Mesodermal cell (in vitro differentiated cells): ENCODE measurements at regions not wholly inside any gene's neighbourhood (a gene's known extent, or its start where the extent isn't known, plus 50 kb on each side); places are given as distances from the start of the nearest gene placed in this dataset.
A peak's percentile ranks its signal among the peaks of the same experiment; 100 is the strongest.

Experiments
- H3K27ac ChIP-seq: 2 replicates; pipeline ENCODE4 v1.7.0; 2013; ENCODE audit warnings: mild to moderate bottlenecking, low read depth, low read length, moderate library complexity; ENCODE audit not compliant: severe bottlenecking
- H3K36me3 ChIP-seq: 2 replicates; pipeline ENCODE4 v1.7.1; 2013; ENCODE audit warnings: mild to moderate bottlenecking, low read length, moderate library complexity; ENCODE audit not compliant: control insufficient read depth, insufficient read depth
- H3K4me1 ChIP-seq: one replicate; pipeline ENCODE4 v1.7.1; 2013; ENCODE audit warnings: mild to moderate bottlenecking, low read length; ENCODE audit not compliant: insufficient read depth, control insufficient read depth, poor library complexity, severe bottlenecking
- H3K4me3 ChIP-seq: 2 replicates; pipeline ENCODE4 v1.7.0; 2013; ENCODE audit warnings: low read length, control low read depth, mild to moderate bottlenecking; ENCODE audit not compliant: insufficient read depth, poor library complexity, severe bottlenecking; ENCODE audit errors: extremely low read depth
- H3K9me3 ChIP-seq: 2 replicates; pipeline ENCODE4 v1.7.1; 2013; ENCODE audit warnings: mild to moderate bottlenecking, low read length, moderate library complexity; ENCODE audit not compliant: control insufficient read depth
- WGBS, 2 experiments: methylation state at CpG; one replicate each; pipeline ENCODE4 v1.1.5; 2013; ENCODE audit warnings: missing lambda C conversion rate in 2 of 2; ENCODE audit not compliant: insufficient coverage in 2 of 2; 5-methylcytosine and 5-hydroxymethylcytosine counted together

DNA sequence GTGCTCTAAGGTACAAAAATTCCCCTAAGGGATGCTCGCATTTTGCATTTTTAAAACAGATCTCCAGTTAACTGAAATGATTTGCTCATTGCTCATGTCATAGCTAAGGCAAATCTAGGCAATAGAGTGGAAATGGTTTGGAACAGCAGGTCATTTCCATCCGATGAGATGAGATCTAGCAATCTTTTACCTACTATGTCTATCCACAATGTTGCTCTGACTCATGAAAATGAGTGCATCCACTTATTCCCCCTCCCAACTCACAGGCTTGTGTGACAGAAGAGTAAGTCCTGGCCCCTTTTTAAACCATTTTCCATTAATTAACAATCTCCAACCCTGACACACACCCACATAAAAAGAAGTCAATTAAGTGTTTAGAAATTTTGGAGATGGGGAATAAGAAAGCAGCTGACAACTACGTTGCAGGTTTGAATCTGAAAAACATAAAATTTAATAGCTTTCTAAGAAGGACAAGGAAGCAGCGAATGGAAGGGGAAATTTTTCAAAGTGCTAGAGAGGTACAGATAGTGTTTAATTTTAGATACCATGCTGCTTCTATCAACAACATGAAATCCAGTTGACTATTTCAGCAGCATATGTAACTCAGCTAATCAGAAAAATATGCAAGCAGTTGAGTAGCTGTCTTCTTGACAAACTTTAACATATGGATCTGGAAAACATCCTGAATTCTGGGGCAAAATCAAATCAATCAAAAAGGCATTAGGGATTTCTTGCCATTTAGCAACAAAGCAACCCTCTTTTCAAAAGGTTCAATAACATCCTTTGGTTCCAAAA is 112.0 kb downstream of the TMCO5A start:
- H3K27ac ChIP-seq = no peak overlapping the region
- H3K4me1 ChIP-seq = peaks cover 27% of the 10 kb centered on the region
- H3K4me3 ChIP-seq = no peak overlapping the region
- H3K36me3 ChIP-seq = no peaks in the 10 kb centered on the region
- H3K9me3 ChIP-seq = no peaks in the 10 kb centered on the region
- 88 to 100% methylated on average over 3 to 4 of the region's 4 CpGs for WGBS, 2 experiments

DNA sequence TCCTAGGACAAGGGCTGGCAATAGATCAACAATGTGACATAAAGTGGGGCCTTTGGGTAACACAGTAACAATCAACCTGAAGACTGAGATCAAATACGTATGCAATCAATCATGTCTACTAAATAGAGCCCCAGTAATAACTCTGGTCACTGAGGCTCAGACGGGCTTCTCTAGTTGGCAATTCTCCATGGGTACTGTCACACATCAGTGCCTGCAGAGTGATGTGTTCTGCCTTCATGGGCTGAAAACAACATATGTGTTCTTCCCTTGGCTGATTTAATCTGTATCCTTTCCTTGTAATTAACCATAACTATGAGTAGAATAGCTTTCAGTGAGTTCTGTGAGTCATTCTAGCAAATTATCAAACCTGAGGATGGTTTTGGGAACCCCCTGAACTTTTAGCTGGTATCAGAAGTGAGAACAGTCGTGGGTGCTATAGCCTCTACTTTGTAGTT is 113.6 kb downstream of the TMCO5A start:
- Histone ChIP-seq H3K4me3 (no peak overlapping the region), H3K27ac (no peak overlapping the region), H3K9me3 (no peaks in the 10 kb centered on the region), H3K36me3 (no peaks in the 10 kb centered on the region), H3K4me1 (peaks cover 14% of the 10 kb centered on the region)
- WGBS, 2 experiments = 80 to 94% methylated on average over 2 of the region's 3 CpGs

DNA sequence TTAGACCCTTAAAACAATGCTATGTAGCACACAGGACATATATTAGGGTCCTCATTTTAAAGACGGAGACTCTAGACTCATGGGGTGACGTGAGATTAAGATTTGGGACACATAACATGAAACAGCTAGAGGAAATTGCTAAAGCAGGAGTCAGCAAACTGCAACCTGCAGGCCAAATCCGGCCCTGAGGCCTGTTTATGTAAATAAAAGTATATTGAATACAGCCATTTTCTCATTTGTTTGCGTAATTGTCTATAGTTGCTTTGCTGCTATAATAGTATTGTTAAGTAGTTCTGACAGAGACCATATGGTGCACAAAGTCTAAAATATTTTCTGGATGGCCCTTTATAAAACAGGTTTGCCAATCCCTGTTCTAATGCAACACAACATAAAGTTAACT is 115.5 kb downstream of the TMCO5A start:
- H3K27ac ChIP-seq = peak overlapping the region; percentile 20
- no peak overlapping the region for H3K4me3 ChIP-seq
- no peaks in the 10 kb centered on the region for H3K9me3 ChIP-seq
- H3K36me3 ChIP-seq = no peaks in the 10 kb centered on the region
- WGBS, 2 experiments = 75 to 83% methylated on average over 2 of the region's 4 CpGs
- peaks cover 14% of the 10 kb centered on the region for H3K4me1 ChIP-seq

DNA sequence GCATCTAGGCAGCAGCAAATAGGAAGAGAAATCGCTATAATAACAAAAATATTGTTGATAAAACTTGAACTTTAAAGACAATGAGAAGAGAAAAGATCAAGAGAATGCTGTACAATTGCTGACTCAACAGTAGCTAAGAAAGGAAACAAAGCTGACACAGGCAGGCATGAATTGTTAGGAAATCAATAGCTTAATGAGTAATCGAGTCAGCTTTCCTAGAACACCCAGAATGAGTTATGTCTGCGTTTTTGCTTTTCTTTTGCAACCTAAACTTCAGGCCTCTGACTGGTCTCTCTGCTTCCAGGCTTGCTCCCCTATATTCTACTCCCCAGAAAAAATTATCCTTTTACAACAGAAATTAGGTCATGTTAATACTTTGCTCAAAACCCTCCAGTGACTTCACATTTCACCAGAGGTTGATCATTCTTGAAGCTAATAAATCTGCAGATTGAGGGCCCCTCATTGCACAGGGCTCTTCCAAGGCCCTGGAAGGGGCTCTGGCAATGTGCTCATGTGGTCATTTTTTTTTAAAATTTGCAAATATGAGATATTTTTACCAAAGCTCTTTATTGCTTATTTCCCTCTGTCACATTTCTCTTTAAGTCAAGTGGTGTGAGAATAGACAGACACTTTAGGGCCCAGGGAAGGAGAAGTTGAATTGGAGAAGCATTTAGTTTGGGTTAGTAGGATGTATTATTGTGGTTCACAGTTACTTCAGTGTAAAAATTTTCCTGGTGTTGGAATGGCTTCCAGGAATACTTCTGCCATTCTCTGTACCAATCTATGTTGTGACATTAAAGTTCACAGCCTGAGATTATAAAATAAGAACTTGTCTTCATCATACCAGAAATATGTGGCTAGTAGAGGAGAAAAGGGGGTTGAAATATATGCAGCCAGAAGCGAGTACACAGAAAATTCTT is 116.3 kb downstream of the TMCO5A start:
- Histone ChIP-seq H3K4me3 (no peak overlapping the region), H3K36me3 (no peaks in the 10 kb centered on the region), H3K4me1 (peaks cover 17% of the 10 kb centered on the region), H3K9me3 (no peaks in the 10 kb centered on the region), H3K27ac (peak overlapping the region; percentile 20)
- 42 to 58% methylated on average over 2 of the region's 4 CpGs for WGBS, 2 experiments

DNA sequence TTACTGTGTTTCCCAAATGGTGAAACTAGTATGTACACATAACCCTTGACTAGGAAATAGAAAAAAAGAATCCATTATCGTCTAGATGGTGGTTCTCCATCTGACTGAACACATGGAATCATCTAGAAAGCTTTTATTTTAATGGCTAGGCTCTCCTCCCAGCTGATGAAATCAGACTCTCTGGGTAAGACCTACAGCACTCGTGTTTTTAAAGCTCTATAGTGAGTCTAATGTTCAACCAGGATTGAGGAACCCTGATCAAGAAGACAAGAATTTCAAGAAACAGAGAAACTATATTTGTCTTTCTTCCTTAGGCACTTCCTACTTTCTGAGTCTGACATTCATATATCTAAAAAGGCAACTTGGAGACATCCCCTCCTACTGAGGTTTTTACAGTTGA is 118.8 kb downstream of the TMCO5A start:
- no peak overlapping the region for H3K27ac ChIP-seq
- no peaks in the 10 kb centered on the region for H3K36me3 ChIP-seq
- 92 to 100% methylated on average over 1 to 2 of the region's 2 CpGs for WGBS, 2 experiments
- peaks cover 17% of the 10 kb centered on the region for H3K4me1 ChIP-seq
- no peaks in the 10 kb centered on the region for H3K9me3 ChIP-seq
- H3K4me3 ChIP-seq = no peak overlapping the region

DNA sequence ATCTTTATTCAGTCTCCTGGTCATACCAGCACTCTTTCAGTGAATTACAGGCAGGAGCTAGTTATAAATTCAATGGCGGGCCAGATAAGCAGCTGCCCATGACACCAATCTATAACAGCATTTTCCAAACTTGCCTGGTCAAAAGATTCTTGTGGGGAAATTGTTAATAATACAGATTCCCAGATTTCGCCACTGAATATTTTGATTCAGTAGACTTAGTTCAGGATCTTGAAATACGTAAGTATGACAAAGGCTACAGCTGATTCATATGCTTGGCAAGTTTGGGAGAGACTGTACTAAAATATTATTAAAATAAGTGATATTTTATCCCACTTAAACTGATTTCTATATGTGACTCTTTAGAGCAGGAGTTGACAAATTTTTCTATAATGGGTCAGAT is 119.3 kb downstream of the TMCO5A start:
- no peaks in the 10 kb centered on the region for H3K9me3 ChIP-seq
- no peak overlapping the region for H3K4me3 ChIP-seq
- H3K27ac ChIP-seq = no peak overlapping the region
- WGBS, 2 experiments = 94% methylated on average over 2 of the region's 3 CpGs; no CpG with 5 or more reads in 1 of the 2 experiments
- no peaks in the 10 kb centered on the region for H3K36me3 ChIP-seq
- H3K4me1 ChIP-seq = peaks cover 19% of the 10 kb centered on the region

DNA sequence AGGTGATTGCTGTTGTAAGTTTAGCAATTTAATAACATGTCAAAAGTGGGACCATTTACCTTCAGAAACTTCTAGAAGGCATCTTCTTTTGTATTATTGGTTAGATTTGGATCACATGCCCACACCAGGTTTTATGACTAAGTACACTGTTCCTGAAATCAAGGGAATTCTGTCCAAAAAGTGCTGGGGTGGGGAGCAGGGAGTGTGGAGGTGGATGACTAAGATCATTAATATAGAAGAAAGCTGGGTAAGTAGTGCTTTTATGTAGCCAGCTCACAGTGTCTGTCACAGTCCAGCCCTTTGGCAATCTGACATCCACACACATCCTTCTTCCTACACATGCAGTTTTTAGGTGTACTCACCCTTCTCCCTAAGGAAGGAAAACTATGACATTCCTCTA is 120.0 kb downstream of the TMCO5A start:
- no peaks in the 10 kb centered on the region for H3K9me3 ChIP-seq
- no peak overlapping the region for H3K27ac ChIP-seq
- H3K36me3 ChIP-seq = no peaks in the 10 kb centered on the region
- no peak overlapping the region for H3K4me3 ChIP-seq
- peaks cover 20% of the 10 kb centered on the region for H3K4me1 ChIP-seq

DNA sequence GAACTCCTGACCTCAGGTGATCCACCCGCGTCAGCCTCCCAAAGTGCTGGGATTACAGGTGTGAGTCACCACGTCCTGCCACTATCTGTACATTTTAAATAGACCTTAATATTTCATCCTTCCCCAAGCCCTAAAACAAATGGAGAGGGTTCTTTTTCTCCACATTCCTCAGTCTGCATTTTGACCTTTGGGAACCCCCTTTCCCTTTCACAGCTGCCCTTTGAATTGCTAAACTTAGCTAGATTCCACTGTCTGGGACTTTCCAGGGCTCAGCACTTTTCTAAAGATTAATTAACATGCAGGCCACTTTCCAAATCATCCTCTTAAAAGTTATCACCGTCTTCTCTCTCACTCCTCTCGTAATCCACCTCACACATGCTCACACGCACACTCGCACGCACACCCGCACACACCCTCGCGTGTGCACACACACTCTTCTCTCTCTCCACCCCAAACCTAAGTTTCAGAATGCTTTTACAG is 124.2 kb downstream of the TMCO5A start:
- no peaks in the 10 kb centered on the region for H3K36me3 ChIP-seq
- no peaks in the 10 kb centered on the region for H3K9me3 ChIP-seq
- peaks cover 8% of the 10 kb centered on the region for H3K4me1 ChIP-seq
- WGBS, 2 experiments = 77 to 79% methylated on average over 8 to 9 of the region's 11 CpGs
- no peak overlapping the region for H3K4me3 ChIP-seq
- H3K27ac ChIP-seq = no peak overlapping the region

DNA sequence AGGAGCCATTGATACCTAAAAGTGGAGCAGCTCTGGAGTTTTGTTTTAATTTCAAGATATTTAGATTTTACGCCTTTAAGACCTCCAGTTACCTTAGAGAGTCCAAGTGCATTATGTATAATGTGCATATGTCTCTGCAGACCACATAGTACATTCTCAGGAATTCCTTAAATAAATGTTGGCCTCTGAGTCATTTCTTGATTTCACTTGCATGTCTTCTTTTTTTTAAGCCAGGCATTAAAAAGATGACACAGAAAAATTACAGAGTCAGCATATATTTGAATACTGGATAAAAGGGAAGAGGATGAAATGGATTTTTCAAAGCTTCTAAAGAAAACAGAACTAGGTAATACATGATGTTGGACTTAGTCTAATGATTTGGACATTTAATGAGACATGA is 125.2 kb downstream of the TMCO5A start:
- Histone ChIP-seq H3K36me3 (no peaks in the 10 kb centered on the region), H3K27ac (no peak overlapping the region), H3K9me3 (no peaks in the 10 kb centered on the region), H3K4me3 (no peak overlapping the region), H3K4me1 (peaks cover 8% of the 10 kb centered on the region)
- no CpG with 5 or more reads among the region's 1 CpG for WGBS, 2 experiments

DNA sequence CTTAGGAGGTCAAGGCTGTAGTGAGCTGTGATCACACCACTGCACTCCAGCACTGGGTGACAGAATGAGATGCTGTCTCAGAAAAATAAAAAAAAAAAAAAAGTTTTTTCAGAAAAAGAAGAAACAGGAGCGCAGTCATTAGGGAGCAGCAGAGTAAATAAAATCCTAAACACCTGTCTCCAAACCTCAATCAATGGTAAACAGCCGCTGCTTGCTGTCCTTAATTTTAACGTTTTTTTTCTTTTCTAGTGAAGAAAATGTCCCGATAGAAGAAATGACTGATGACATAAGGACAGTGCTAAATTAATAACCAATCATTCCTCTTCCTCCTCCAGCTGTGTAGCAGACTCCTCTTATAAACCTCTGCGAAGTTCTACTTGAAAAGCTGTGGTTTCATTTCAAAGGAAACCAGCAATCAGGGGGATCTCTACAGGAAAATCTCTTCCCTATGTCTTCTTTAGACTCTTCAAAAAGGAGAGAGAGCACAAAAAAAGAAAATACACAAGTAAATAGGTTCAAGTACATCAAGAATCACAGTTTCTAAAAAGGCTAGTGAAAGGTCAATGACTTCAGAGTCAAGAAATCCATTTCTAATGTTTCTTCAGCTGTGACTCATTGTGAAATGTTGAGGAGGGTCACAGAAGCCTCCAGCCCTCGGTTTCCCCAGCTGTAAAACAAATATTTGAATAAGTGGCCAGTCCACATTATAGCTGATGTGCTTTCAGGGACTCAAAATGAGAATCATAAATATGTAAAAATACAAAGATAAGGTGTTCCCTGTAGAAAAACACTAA is 127.6 kb downstream of the TMCO5A start:
- H3K4me1 ChIP-seq = peaks cover 5% of the 10 kb centered on the region
- 87 to 100% methylated on average over 1 to 4 of the region's 6 CpGs for WGBS, 2 experiments
- no peak overlapping the region for H3K4me3 ChIP-seq
- no peak overlapping the region for H3K27ac ChIP-seq
- no peaks in the 10 kb centered on the region for H3K9me3 ChIP-seq
- H3K36me3 ChIP-seq = no peaks in the 10 kb centered on the region
